GM19023 (cell line): ENCODE measurements at regions not wholly inside any gene's neighbourhood (a gene's known extent, or its start where the extent isn't known, plus 50 kb on each side); places are given as distances from the start of the nearest gene placed in this dataset.

Experiments
- ATAC-seq: cut with Tn5 transposase; IDR thresholded peaks from one replicate; pipeline ENCODE4 v1.9.1; 2021; ENCODE audit warnings: mild to moderate bottlenecking, moderate library complexity; ENCODE audit not compliant: unreplicated experiment

DNA sequence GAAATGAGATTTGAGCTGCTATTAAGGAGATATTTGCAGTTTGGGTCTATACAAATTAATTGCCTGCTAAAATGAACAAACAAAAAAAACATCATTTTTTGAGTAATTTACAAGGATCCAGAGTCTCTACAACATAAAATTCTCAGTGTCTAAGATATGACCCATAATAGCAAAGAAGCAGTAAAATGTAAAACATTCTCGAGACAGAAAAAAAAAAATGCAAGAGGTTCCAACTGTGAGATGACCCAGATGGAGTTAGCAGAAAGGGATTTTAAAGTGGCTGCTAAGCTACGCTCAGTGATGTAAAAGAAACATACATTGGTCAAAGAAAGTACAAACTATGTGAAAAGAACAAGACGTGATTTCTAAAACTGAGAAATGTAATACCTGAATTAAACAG, 471.0 kb downstream of the SH2D4B start:
- ATAC-seq = no peak

DNA sequence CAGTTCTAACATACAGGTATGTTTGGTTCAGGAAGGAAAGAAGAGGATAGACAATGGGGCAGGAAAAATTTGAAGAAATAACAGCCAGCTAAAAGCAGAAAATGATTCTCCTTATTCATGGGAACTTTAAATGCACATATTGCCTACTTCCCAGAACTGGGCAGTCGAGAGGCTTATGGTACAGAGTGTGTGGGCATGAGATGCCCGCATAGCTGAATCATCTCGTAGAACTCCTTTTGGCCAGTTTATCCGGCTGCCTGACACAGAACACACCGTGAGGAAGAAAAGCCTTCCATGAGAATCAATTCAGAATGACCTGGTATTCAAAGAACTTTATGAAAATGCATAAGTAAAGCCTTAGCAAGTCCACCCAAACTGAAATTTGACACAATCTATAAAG, 471.6 kb downstream of the SH2D4B start:
- no peak for ATAC-seq

- ATAC-seq = no peak
Measured at GRCh38 chr10:81013771-81014170, 476.1 kb downstream of the SH2D4B start.

GRCh38 chr10:81019029-81019890, 481.6 kb downstream of the SH2D4B start:
- ATAC-seq = peak; percentile 77

DNA sequence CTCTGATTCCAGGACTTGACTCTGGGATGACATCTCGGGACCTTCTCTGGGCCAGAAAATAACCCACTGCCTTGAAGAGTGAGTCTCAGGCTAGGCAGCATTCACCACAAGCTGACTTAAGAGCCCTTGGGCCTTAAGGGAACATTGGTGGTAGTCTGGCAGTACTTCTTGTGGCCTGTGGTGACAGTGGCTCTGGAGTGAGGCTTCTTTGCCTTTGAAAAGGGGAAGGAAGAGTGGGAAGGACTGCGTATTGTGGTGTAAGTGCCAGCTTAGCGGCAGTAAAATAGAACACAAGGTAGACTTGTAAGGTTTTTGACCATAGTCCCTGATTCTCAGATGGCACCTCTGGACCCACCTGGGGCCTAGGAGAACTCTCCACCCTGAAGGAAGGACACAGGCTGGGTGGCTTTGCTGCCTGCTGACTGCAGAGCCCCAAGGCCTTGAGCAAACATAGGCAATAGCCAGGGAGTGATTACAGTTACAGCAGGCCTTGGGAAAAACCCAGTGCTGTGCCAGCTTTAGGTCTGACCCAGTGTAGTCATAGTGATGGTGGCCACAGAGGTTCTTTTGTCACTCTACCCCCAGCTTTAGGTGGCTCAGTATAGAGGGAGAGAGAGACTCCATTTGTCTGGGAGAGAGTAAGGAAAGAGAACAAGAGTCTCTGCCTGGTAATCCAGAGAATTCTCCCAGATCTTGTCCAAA, 483.9 kb downstream of the SH2D4B start:
- no peak for ATAC-seq

- ATAC-seq = no peak
Measured at GRCh38 chr10:81026591-81026990, 488.9 kb downstream of the SH2D4B start.

DNA sequence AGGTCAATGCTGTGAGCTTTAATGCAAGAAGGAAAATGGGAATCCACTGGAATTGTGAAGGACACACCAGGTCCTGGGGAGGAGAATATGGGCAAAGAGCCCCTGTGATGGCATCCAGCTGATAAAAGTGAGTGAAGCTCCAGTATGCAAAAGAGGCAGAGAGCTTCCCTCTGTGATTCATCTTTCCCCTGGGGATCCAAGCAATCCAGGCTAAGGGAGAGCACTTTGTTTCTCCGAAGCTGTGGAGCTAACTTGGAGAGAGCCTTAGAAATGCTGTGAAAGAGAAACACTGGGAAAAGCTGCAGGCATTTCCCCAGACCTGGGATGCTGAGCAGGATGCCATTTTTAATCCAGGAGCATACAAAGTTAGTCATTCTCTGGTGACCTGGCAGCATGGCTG, 489.5 kb downstream of the SH2D4B start:
- no peak for ATAC-seq

- no peak for ATAC-seq
Measured at GRCh38 chr10:81027706-81028105, 490.0 kb downstream of the SH2D4B start.

DNA sequence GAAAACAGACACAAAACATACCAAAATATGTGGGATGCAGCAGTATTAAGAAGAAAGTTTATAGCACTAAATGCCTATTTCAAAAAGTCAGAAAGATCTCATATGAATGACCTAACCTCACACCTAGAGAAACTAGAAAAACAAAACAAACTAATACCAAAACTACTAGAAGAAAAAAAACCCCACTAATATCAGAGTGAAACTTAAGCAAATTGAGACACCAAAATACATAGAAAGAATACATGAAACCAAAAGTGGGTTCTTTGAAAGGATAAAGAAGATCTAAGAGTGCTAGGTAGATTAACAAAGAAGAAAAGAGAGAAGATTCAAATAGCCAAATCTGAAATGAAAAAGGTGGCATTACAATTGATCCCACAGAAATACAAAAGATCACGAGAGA, 494.1 kb downstream of the SH2D4B start:
- ATAC-seq = peak; percentile 53

GRCh38 chr10:81034383-81034782, 496.7 kb downstream of the SH2D4B start:
- ATAC-seq = peak; percentile 35

DNA sequence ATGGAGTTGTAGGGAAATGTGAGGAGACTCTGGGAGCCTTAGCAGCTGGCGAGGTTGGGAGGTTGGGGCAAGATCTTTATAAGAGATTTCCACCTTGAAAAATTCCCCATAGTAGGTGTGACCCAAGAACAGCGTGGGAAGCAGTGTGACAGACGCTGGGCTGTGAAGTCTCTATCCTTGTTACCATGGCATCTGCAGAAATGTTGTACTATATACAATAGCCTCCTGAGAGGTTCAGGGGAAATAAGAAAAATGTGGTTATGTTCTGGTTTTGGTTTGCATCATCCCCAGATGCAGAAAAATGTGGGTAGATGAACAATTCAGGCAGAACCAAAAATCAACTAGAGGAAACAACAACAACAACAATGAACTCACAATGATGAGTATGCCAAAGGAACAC, 498.6 kb downstream of the SH2D4B start:
- ATAC-seq = peak; percentile 77

GRCh38 chr10:81040031-81040430, 502.3 kb downstream of the SH2D4B start:
- no peak for ATAC-seq

DNA sequence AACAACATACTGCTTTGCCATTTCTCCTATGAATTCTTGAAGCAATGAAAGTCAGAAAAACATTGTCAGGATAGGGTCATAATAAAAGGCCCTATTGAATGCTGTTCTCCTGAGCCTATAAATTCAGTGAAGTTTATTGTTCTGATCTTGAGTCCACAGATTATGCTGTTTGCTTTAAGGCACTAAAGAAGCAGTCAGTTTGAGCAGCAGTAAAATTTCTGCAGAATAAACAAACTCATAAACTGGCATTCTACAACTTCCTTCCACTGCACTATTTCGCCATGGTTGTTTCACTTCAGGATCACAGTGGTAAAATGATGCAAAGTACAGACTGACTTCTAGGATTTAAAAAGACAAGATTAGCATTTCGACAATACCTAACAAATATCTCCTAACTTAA, 503.2 kb downstream of the SH2D4B start:
- no peak for ATAC-seq

DNA sequence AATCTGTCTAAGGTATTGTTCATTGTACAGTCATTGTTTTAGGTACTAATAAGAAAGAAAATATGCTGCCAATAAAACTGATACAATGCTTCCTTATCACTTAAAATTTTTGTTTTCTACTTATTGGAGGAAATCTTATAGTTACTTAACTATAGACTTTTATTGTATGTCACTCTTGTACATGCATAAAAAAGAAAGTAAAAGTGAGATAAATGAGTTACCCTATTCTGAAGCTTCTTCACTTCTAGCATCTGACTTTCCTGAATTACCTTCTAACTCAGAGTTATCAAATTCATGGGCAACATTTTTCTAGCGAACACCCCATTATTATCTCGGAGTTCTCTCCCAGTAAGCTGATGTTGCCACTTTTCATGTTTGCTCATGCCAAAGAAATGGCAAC, 504.9 kb downstream of the SH2D4B start:
- no peak for ATAC-seq

DNA sequence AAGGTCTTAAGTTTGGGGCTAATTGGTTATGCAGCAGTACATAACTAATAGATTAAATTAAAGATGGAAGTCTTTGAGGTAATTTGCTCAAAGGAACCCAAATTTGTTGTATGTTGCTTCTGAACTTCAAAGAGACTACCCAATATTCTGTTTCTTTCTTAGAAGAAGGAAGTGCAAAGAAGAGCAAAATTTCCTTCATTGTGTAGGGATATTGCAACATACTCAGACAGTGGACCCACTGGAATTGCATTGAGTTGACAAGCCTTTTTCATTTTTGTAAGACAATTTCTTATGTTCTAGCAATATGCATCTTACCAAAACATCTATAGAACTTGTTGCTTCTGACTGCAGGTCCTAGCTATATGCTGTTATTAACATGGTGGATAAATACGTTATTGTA, 527.8 kb downstream of the SH2D4B start:
- no peak for ATAC-seq

- ATAC-seq = no peak
Measured at GRCh38 chr10:81068460-81068859, 530.8 kb downstream of the SH2D4B start.

DNA sequence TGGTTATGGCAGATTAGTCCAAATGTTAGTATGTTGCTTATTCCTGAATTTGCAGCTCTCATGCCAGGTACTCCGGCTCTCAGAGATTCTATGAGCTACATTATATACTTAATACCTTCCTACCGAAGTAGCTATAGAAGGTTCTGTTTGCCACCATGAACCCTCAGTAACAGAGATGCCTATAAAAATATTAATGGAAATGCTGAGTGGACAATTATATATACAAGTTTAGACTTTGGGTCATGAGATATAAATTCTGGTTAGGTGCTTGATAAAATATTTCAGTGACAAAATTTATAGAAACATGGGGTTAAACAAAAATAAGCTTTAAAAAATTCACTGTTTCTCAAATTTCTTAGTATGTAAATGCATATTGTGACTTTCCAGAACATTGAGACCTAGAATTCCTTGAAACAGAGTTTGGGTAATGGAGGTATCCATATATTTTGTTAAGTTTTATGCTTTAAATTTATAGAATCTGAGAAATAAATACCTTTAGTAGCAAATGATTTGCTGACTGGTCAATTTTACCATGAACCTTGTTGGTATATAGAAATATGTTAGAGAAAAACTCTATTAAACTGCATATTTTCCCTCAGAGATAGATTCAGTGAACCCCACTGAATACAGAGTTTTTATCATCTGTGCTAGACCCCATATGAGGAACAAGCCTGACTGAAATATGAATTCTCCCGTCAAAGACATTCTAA, 533.5 kb downstream of the SH2D4B start:
- no peak for ATAC-seq

GRCh38 chr10:81073155-81073554, 535.5 kb downstream of the SH2D4B start:
- ATAC-seq = no peak

DNA sequence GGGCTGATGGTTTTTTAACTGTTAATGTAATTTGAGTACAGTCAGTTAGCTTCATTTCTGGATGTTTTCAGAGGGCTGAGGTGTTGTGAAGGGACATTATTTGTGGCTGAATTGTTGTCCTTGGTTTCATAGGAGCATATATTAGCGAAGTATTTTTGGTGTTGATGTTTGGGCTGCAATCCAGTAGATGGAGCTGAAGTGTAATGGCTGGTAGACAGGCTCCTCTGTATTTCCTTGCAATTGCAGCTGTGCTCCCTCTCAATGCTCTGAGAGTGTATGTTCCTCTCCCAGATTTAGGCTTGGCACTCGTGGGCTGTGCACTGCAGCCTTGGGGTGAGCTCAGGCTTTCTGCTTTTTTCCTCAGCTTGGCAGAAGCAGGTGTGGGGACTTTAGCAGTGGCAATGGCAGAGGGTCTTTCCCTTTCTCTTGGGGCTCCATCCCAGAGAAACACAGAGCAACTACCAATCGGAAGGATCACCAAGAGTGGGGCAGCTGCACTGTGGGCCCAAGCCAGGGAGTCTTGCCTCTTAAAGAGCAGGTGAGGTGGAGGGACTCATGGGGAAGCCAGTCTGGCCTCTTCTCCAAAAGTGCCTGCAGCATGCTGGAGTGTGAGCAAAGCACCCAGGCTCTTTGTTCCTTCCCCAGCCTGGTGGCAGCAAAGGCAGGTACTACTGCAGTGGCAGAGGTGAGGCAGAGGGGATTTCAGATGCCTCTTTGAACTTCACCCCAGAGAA, 544.4 kb downstream of the SH2D4B start:
- ATAC-seq = peak; percentile 44

- peak; percentile 45 for ATAC-seq
Measured at GRCh38 chr10:81082621-81083376, 545.1 kb downstream of the SH2D4B start.
